K562 (cell line): ENCODE measurements at regions not wholly inside any gene's neighbourhood (a gene's known extent, or its start where the extent isn't known, plus 50 kb on each side); places are given as distances from the start of the nearest gene placed in this dataset.

Source experiments
- ATAC-seq: fragments of 200-7000 bp; cut with Tn5 transposase; 3 replicates; pipeline ENCODE4 v1.9.1; 2020; ENCODE audit warnings: moderate library complexity
- BruUV-seq: library from RNA; stranded (reverse); fragments of 400-500 nt; replicated peaks from 2 replicates; lab custom pipeline; 2021; lab: Mats Ljungman, UMichigan
- CTCF ChIA-PET: fragments of 300-600 bp; formaldehyde crosslinking; extraction: SDS; loops from one replicate; lab custom pipeline; 2021; ENCODE audit warnings: low intra/inter-chr PET ratio; lab: Yijun Ruan, JAX
- POLR2A ChIA-PET: fragments of 300-600, 350-650 bp; sonication (Branson Sonifier 250); formaldehyde crosslinking; extraction: SDS; loops from one replicate; lab custom pipeline; 2021; ENCODE audit warnings: antibody characterized with exemption, inconsistent platforms; lab: Yijun Ruan, JAX
- DNase-seq, 4 experiments: peaks; one replicate each; pipeline versions ENCODE4 v3.0.0 to v3.0.0-alpha.2; 2011 to 2018; ENCODE audit warnings: low spot score in 3 of 4, mixed read lengths in 3 of 4; ENCODE audit errors: extremely low read depth in 1 of 4
- FAIRE-seq: peaks from 2 replicates; lab custom pipeline; 2011; peaks lifted over from hg19 to GRCh38; lab: Jason Lieb, UNC
- H2AFZ ChIP-seq: 2 replicates; pipeline ENCODE4 v1.6.0; 2011; ENCODE audit warnings: low read depth, low read length, control low read depth, inconsistent platforms
- H3K27ac ChIP-seq: fragments of 200-600 bp; 3 replicates; pipeline ENCODE4 v1.8.0; 2011; ENCODE audit warnings: low read depth, mild to moderate bottlenecking, control low read depth, inconsistent platforms, low read length, moderate library complexity, mixed read lengths; ENCODE audit errors: extremely low read depth
- H3K27me3 ChIP-seq, 2 experiments: fragments of 300-600 bp in 1 of 2; 2 replicates in 1 of 2; 3 replicates in 1 of 2; pipeline versions ENCODE4 v1.6.0 to v1.8.0; 2011; ENCODE audit warnings: inconsistent platforms in 2 of 2, low read length in 2 of 2, mild to moderate bottlenecking in 1 of 2, mixed read lengths in 1 of 2, moderate library complexity in 1 of 2; ENCODE audit not compliant: control insufficient read depth in 2 of 2, insufficient read depth in 2 of 2
- H3K36me3 ChIP-seq: fragments of 300-600 bp; 3 replicates; pipeline ENCODE4 v1.8.0; 2011; ENCODE audit warnings: mild to moderate bottlenecking, low read length, inconsistent platforms; ENCODE audit not compliant: control insufficient read depth, insufficient read depth
- H3K4me1 ChIP-seq, 2 experiments: fragments of 200-600 bp in 1 of 2; replicated peaks in 1 of 2; 2 replicates in 1 of 2; 3 replicates in 1 of 2; pipeline versions ENCODE4 v1.5.1 to v1.8.0; 2011; ENCODE audit warnings: inconsistent platforms in 2 of 2, low read length in 2 of 2, mild to moderate bottlenecking in 1 of 2, mixed read lengths in 1 of 2, moderate library complexity in 1 of 2; ENCODE audit not compliant: control insufficient read depth in 2 of 2, insufficient read depth in 2 of 2
- H3K4me2 ChIP-seq: 2 replicates; pipeline ENCODE4 v1.6.1; 2011; ENCODE audit warnings: low read length, control low read depth, inconsistent platforms, mixed read lengths; ENCODE audit not compliant: insufficient read depth
- H3K4me3 ChIP-seq: fragments of 200-600 bp; sonication (generic), shearing (Covaris generic); 2 replicates; pipeline ENCODE4 v1.5.1; 2016; ENCODE audit warnings: control low read depth, inconsistent platforms
- H3K79me2 ChIP-seq: fragments of 200-600 bp; 3 replicates; pipeline ENCODE4 v1.8.0; 2011; ENCODE audit warnings: low read length, inconsistent platforms; ENCODE audit not compliant: control insufficient read depth, insufficient read depth
- H3K9ac ChIP-seq, 2 experiments: 2 replicates each; pipeline versions ENCODE4 v1.6.0 to v1.6.1; 2011; ENCODE audit warnings: low read depth in 2 of 2, low read length in 2 of 2, control low read depth in 1 of 2, inconsistent platforms in 1 of 2, mild to moderate bottlenecking in 1 of 2, mixed read lengths in 1 of 2; ENCODE audit not compliant: insufficient read depth in 1 of 2
- H3K9me1 ChIP-seq: one replicate; pipeline ENCODE4 v1.6.0; 2011; ENCODE audit warnings: inconsistent platforms, mild to moderate bottlenecking, low read length, moderate library complexity; ENCODE audit not compliant: control insufficient read depth, insufficient read depth
- H3K9me3 ChIP-seq: replicated peaks from 2 replicates; pipeline ENCODE4 v1.5.1; 2011; ENCODE audit warnings: low read depth, low read length, inconsistent platforms; ENCODE audit not compliant: control insufficient read depth, insufficient read depth
- H4K20me1 ChIP-seq: replicated peaks from 2 replicates; pipeline ENCODE4 v1.6.1; 2011; ENCODE audit warnings: low read length, inconsistent platforms, mixed read lengths; ENCODE audit not compliant: control insufficient read depth, insufficient read depth
- BHLHE40 ChIP-seq: IDR thresholded peaks from 2 replicates; pipeline ENCODE4 v1.6.1; 2011; ENCODE audit warnings: low read length, improper control_type of control experiment
- CCAR2 ChIP-seq: fragments of 200-400 bp; formaldehyde crosslinking; IDR thresholded peaks from 2 replicates; pipeline ENCODE4 v1.6.1; 2017; ENCODE audit warnings: mild to moderate bottlenecking, low read depth, low read length
- SPI1 ChIP-seq: IDR thresholded peaks from 2 replicates; pipeline ENCODE4 v1.6.1; 2011; ENCODE audit warnings: low read depth, low read length, control low read depth, borderline replicate concordance
- in situ Hi-C: fragments of 300-500 bp; cut with MboI; formaldehyde crosslinking; loops from 4 replicates; pipeline ENCODE4 v1.15.0; 2018; ENCODE audit warnings: inconsistent platforms, mixed read lengths
- intact Hi-C: fragments of 100-400 bp; cut with micrococcal nuclease; formaldehyde crosslinking; loops from 2 replicates; pipeline ENCODE4 v1.14.2; 2022
- TF ChIP-seq, protein P1 (sequence below): fragments of 200-800 bp; sonication (Bioruptor generic); IDR thresholded peaks from 2 replicates; pipeline ENCODE4 v1.6.1; 2016; ENCODE audit warnings: missing genetic modification characterization, missing compliant biosample characterization

DNA sequence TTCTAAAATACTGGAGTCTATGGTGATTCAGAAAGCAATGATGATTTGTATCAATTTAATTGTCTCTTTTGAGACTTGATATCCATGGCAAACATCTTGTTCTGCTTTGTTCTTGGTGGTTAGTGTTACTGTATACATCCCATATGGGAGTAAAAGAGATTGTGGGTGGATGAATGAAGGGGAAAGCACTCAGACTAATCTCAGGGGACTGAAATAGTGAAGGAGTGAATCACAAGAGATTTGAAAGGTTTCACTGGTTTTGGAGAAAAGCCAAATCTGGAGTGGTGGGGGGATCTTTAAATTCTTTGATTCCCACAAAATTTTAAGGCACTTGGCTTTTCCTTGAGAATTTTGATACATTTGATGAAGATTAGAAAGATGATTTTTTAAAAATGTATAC, 369.4 kb downstream of the INHBA start:
- ChIA-PET CTCF (no interaction called here), POLR2A (no interaction called here)
- Histone ChIP-seq H3K4me2 (no peak overlapping the region), H3K79me2 (no peaks in the 10 kb centered on the region), H3K4me3 (no peak overlapping the region), H3K9ac (no peak overlapping the region), H3K9me1 (no peaks in the 10 kb centered on the region), H3K36me3 (no peaks in the 10 kb centered on the region), H3K9me3 (no peaks in the 10 kb centered on the region), H3K27ac (no peak overlapping the region), H2AFZ (no peak overlapping the region), H4K20me1 (no peaks in the 10 kb centered on the region), H3K27me3 (no peaks in the 10 kb centered on the region), H3K4me1 (no peaks in the 10 kb centered on the region)
- no peak for ATAC-seq
- FAIRE-seq: no peak
- intact Hi-C loops (no loop called here), in situ Hi-C loops (no loop called here)
- TF ChIP-seq, protein P1, sequence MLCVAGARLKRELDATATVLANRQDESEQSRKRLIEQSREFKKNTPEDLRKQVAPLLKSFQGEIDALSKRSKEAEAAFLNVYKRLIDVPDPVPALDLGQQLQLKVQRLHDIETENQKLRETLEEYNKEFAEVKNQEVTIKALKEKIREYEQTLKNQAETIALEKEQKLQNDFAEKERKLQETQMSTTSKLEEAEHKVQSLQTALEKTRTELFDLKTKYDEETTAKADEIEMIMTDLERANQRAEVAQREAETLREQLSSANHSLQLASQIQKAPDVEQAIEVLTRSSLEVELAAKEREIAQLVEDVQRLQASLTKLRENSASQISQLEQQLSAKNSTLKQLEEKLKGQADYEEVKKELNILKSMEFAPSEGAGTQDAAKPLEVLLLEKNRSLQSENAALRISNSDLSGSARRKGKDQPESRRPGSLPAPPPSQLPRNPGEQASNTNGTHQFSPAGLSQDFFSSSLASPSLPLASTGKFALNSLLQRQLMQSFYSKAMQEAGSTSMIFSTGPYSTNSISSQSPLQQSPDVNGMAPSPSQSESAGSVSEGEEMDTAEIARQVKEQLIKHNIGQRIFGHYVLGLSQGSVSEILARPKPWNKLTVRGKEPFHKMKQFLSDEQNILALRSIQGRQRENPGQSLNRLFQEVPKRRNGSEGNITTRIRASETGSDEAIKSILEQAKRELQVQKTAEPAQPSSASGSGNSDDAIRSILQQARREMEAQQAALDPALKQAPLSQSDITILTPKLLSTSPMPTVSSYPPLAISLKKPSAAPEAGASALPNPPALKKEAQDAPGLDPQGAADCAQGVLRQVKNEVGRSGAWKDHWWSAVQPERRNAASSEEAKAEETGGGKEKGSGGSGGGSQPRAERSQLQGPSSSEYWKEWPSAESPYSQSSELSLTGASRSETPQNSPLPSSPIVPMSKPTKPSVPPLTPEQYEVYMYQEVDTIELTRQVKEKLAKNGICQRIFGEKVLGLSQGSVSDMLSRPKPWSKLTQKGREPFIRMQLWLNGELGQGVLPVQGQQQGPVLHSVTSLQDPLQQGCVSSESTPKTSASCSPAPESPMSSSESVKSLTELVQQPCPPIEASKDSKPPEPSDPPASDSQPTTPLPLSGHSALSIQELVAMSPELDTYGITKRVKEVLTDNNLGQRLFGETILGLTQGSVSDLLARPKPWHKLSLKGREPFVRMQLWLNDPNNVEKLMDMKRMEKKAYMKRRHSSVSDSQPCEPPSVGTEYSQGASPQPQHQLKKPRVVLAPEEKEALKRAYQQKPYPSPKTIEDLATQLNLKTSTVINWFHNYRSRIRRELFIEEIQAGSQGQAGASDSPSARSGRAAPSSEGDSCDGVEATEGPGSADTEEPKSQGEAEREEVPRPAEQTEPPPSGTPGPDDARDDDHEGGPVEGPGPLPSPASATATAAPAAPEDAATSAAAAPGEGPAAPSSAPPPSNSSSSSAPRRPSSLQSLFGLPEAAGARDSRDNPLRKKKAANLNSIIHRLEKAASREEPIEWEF: no peak
- TF ChIP-seq SPI1 (no peak), CCAR2 (no peak), BHLHE40 (no peak)
- DNase-seq: no peak
- no TSS peak for BruUV-seq
